Stimulated activated CD4-positive, alpha-beta T cell treated with anti-CD3 and anti-CD28 coated beads, Interleukin-4, amount 100 ng/mL, for 4 hours (primary cell): ENCODE measurements at regions not wholly inside any gene's neighbourhood (a gene's known extent, or its start where the extent isn't known, plus 50 kb on each side); places are given as distances from the start of the nearest gene placed in this dataset.
"Not testable (repeated sequence)": the region's sequence is repeated elsewhere in the genome, so short reads cannot be mapped to it uniquely, and the experiment has no call there.

ENCODE experiments used
- DNase-seq, 2 experiments: peaks; one replicate each; pipeline ENCODE4 v3.0.0-alpha.2; 2020

- no peak for DNase-seq
Measured at GRCh38 chr1:14365301-14365988, 233.0 kb upstream of the KAZN start.

DNA sequence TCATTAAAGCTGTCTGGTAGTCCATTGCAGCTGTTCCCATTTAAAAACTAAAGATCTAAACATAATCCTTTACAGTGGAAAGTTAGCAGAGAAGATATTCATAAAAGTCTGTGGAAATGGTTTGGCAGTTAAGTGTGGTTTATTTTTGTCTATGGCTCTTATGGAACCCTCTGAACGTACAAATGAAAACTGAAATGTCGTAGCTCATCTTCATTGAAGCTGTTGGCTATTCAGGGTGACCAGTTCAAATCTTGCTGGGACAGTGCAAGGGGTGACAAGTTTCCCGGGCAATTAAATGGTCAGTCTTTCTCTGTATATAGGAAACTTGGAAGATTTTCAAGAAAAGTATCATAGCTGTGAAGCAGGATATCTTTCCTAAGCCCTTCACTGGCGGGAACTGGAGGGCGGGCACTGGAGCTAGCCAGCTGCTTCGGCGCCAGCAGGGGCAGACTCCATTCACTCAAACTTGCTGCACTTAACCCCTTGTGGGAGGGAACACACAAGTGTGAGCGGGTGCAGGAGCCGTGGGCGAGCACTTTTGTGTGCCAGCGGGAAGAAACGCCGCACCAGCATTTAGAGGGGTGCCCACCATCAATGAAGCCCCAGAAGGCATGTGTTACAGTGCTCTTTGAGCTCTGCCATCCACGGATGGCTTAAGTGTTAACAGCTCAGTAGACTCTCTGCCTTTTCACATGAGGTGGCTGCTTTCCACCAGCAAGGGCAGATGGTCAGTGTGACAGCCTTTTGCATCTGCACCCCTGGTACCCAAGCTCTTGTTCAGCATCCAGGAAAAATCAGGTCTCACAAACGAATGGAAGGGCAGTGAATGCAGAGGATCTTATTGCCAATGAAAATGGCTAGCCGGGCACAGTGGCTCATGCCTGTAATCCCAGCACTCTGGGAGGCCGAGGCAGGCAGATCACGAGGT is 232.1 kb upstream of the KAZN start:
- DNase-seq: no peak

DNA sequence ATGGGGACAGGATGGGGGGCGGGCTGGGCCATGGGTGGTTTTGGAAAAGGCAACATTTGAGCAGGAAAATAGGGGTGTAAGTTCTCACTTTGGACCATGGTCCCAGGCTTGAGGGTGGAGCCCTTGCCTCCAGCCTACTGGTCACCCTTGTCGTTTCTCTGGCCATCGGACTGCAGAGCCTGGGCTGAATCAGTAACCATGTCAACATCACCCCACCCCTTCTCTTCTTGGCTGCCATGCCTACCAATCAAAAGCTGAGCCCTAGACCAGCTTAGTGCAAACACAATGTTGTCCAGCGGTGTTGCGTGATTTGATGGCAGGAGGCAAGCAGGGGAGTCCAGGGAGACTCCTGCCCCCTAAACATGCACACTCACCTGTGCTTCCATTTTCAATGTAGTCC is 231.0 kb upstream of the KAZN start:
- DNase-seq: no peak

DNA sequence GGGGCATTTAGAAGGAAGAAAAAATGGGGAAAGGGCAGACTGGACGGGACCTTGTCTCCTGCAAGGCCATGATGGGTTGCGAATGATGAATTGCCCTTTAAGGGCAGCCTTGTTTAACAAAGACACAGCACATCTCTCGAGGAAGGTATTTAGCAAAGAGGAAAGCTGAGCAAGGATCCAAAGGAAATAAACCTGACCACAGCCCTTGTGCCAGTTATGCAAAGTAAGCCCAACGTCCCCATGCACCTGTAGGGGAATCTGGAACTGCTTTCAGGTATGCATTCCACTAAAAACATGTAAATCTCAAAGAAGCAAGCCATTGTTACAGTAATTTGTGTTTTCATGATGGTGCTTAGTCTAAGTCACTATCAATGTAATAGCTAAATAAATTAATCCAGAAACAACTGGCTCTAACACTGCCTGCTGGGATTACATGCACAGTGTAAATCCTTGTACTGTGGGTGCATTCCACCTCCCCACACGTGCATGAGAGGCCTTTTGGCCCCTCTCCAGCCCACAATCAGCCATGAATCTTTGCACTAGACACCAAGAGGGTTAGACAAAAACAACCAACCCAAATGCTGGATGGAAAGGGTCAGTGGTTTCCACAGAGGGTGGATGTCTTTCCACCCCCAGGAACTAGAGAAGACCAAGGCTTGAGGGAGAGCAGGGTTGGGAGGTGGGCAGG is 228.8 kb upstream of the KAZN start:
- no peak for DNase-seq

- DNase-seq: no peak
Measured at GRCh38 chr1:14371771-14372497, 226.6 kb upstream of the KAZN start.

- no peak for DNase-seq
Measured at GRCh38 chr1:14372526-14372925, 226.0 kb upstream of the KAZN start.

GRCh38 chr1:14373081-14373758 is 225.3 kb upstream of the KAZN start:
- no peak for DNase-seq

- no peak for DNase-seq
Measured at GRCh38 chr1:14375226-14375625, 223.3 kb upstream of the KAZN start.

GRCh38 chr1:14377386-14377785 is 221.1 kb upstream of the KAZN start:
- DNase-seq: no peak

DNA sequence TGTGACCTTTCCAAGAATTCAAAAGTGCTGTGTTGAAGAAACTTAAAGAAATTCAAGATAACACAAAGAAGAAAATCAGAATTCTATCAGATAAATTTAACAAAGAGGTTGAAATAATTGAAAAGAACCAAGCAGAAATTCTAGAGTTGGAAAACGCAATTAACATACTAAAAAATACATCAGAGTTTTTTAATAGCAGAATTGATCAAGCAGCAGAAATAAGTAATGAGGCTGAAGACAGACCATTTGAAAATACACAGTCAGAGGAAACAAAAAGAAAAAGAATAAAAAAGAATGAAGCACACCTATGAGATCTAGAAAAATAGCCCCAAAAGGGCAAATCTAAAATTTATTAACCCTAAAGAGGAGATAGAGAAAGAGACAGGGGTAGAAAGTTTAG is 218.1 kb upstream of the KAZN start:
- no peak for DNase-seq

DNA sequence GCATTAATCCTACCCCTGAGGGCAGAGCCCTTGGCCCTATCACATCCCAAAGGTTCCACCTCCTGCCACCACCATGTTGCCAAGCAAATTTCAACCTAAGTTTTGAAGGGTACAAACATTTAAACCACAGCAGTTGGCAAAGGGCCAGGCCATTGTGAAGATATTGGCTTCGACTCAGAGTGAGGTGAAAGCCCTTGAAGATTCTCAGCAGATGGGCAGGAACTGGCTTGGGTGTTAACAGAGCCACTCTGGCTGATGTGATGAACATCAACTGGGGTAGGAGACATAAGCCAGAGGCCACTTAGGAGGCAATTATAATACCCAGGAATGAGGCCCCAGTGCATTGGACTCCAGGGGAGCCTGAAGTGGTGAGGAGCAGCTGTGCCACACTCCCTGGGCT is 207.7 kb upstream of the KAZN start:
- DNase-seq: no peak

DNA sequence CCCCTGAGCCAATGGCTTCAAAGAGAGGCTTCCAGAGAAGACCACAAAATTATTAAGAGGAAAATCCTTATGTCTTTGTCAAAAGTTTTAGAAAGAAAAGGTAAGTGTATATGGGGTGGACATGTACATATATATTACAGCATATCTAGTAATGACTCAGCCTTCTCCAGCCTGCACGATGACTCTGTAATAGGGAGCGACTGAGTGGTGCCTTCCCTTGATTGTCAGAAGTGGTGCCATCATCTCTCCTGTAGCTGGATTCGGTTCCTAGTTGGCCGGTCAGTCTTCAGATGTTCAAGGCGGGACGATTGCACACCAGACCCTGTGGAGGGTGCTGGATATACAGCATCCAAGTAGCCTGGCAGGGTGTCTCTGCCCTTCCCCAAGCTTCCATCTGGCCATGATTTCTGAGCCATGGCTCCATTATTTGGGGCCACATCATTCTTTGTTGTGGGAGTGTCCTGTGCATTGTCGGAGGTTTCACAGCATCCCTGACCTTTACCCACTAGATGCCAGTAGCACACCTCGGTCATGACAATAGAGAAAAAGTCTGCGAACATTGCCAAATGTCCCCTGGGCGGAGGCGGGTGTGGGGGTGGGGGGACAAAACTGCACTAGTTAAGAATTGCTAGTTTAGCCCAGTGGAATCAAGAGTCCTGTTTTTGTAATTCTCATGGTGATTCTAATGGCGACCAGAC is 206.2 kb upstream of the KAZN start:
- DNase-seq: no peak

- no peak for DNase-seq
Measured at GRCh38 chr1:14392859-14393365, 205.6 kb upstream of the KAZN start.

DNA sequence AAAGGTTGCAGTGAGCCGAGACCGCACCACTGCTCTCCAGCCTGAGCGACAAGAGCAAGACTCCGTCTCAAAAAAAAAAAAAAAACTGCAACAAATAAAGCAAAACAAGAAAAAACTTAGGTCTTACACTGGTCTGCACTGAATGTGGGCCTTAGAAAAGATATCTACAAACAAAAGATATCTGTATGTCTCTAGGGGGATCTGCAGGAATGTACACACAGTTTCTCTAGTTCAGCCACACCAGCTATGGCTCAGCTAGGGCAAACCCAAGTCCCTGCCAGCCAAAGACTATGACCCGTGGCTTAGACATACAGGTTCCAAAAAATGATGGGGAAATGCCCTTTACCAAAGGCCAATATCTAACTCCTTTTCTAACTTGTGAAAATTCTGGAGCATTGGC is 202.4 kb upstream of the KAZN start:
- DNase-seq: no peak

GRCh38 chr1:14403961-14404645 is 194.4 kb upstream of the KAZN start:
- DNase-seq: no peak

GRCh38 chr1:14404862-14405301 is 193.6 kb upstream of the KAZN start:
- no peak for DNase-seq

DNA sequence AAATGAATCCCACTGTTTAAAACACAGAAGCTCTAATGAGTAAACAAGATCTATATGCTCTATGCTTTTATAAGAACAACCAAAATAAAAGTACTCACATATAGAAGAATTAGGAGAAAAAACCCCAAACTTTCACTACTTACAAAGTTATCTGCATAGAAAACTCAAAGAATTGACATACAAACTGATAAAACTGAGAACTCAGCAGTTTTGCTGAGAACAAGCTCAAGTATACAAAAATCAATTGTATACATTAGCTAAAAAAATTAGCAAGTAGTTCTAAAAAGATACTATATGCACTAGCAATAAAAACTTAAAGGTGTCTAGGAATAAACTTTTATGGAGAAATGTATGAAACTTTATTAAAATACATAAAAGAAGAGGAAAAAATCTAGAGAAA is 186.2 kb upstream of the KAZN start:
- DNase-seq: no peak

- no peak for DNase-seq
Measured at GRCh38 chr1:14413819-14414490, 184.5 kb upstream of the KAZN start.

GRCh38 chr1:14415396-14415795 is 183.1 kb upstream of the KAZN start:
- no peak for DNase-seq

DNA sequence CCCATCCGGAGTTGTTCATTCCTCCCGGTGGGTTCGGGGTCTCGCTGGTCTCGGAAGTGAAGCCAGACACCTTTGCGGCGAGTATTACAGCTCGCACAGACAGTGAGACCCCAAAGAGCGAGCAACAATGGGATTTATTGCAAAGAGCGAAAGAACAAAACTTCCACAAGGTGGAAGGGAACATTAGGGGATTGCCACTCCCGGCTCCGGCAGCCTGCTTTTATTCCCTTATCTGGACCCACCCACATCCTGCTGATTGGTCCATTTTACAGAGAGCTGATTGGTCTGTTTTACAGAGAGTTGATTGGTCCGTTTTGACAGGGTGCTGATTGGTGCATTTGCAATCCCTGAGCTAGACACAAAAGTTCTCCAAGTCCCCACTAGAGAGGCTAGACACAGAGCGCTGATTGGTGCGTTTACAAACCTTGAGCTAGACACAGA is 178.7 kb upstream of the KAZN start:
- not testable (repeated sequence) for DNase-seq
